HepG2 (cell line): ENCODE measurements at regions not wholly inside any gene's neighbourhood (a gene's known extent, or its start where the extent isn't known, plus 50 kb on each side); places are given as distances from the start of the nearest gene placed in this dataset.

ENCODE experiments used
- CEBPG ChIP-seq: IDR thresholded peaks from 2 replicates; pipeline ENCODE4 v1.6.1; 2016
- EHMT2 ChIP-seq: fragments of 200-600 bp; sonication (generic); IDR thresholded peaks from 2 replicates; pipeline ENCODE4 v1.7.0; 2017; ENCODE audit warnings: antibody characterized with exemption, low read depth, low read length, borderline replicate concordance
- FOXA3 ChIP-seq: IDR thresholded peaks from 2 replicates; pipeline ENCODE4 v1.6.1; 2016; ENCODE audit warnings: missing genetic modification reagents, missing compliant biosample characterization
- FOXC1 ChIP-seq: sonication (generic); formaldehyde crosslinking; IDR thresholded peaks from 2 replicates; pipeline ENCODE4 v1.8.0; 2022; ENCODE audit warnings: mild to moderate bottlenecking, missing genetic modification reagents, borderline replicate concordance
- FOXP4 ChIP-seq: sonication (generic); formaldehyde crosslinking; IDR thresholded peaks from 2 replicates; pipeline ENCODE4 v1.4.0; 2020; ENCODE audit warnings: missing genetic modification reagents
- GABPA ChIP-seq, 2 experiments: IDR thresholded peaks; 2 replicates each; pipeline ENCODE4 v1.6.1; 2011 to 2016; ENCODE audit warnings: low read depth in 2 of 2, low read length in 1 of 2, missing biosample characterization in 1 of 2, missing genetic modification characterization in 1 of 2
- HMGXB4 ChIP-seq, 2 experiments: sonication (generic) in 1 of 2; formaldehyde crosslinking in 1 of 2; IDR thresholded peaks; 2 replicates each; pipeline versions ENCODE4 v1.4.0 to v1.6.1; 2018 to 2020; ENCODE audit warnings: missing genetic modification reagents in 2 of 2, borderline replicate concordance in 1 of 2, low read depth in 1 of 2, mild to moderate bottlenecking in 1 of 2, missing biosample characterization in 1 of 2
- LCORL ChIP-seq, 2 experiments: fragments of 450-650 bp in 1 of 2; sonication (generic) in 1 of 2; formaldehyde crosslinking in 1 of 2; IDR thresholded peaks; 2 replicates each; pipeline versions ENCODE4 v1.5.0 to v1.6.1; 2017 to 2020; ENCODE audit warnings: antibody characterized with exemption in 1 of 2, missing genetic modification reagents in 1 of 2
- NR1H2 ChIP-seq: sonication (generic); formaldehyde crosslinking; IDR thresholded peaks from 2 replicates; pipeline ENCODE4 v1.8.1; 2022; ENCODE audit warnings: low read depth, missing genetic modification reagents, borderline replicate concordance
- THRA ChIP-seq: sonication (generic); formaldehyde crosslinking; IDR thresholded peaks from 2 replicates; pipeline ENCODE4 v1.4.0; 2020; ENCODE audit warnings: missing genetic modification reagents, borderline replicate concordance
- ZNF318 ChIP-seq: sonication (generic); formaldehyde crosslinking; IDR thresholded peaks from 2 replicates; pipeline ENCODE4 v1.4.0; 2020; ENCODE audit warnings: mild to moderate bottlenecking, missing genetic modification reagents
- ZNF350 ChIP-seq: sonication (generic); formaldehyde crosslinking; IDR thresholded peaks from 2 replicates; pipeline ENCODE4 v1.4.0; 2020; ENCODE audit warnings: mild to moderate bottlenecking, low read depth, missing genetic modification reagents, borderline replicate concordance
- ZNF614 ChIP-seq: IDR thresholded peaks from 2 replicates; pipeline ENCODE4 v1.6.1; 2018; ENCODE audit warnings: missing biosample characterization, missing genetic modification reagents, inconsistent platforms, borderline replicate concordance

GRCh38 chr5:2352101-2352861, 399.2 kb downstream of the IRX2 start (continued):
- TF ChIP-seq LCORL (IDR thresholded peaks at IDR 0.05) (no peak), LCORL (CRISPR knock-in tag; IDR thresholded peaks at IDR 0.05) (0 out of 2 replicates have a peak, but pooled peaks have one; percentile 19), NR1H2 (CRISPR knock-in tag) (no peak), HMGXB4 (CRISPR knock-in tag; IDR thresholded peaks at IDR 0.05; ENCODE audit: borderline replicate concordance in 1 of 2, low read depth in 1 of 2) (no peak), FOXP4 (CRISPR knock-in tag) (peak; percentile 60; the same call in 1 of the 2 replicates), ZNF614 (CRISPR knock-in tag) (peak; percentile 90), GABPA (IDR thresholded peaks at IDR 0.05; ENCODE audit: low read depth, low read length) (no peak), GABPA (CRISPR knock-in tag; IDR thresholded peaks at IDR 0.05; ENCODE audit: low read depth) (peak; percentile 25; the same call in 1 of the 2 replicates), ZNF350 (CRISPR knock-in tag) (0 out of 2 replicates have a peak, but pooled peaks have one; percentile 34), FOXC1 (CRISPR knock-in tag) (peak; percentile 36; the same call in 1 of the 2 replicates), CEBPG (peak; percentile 96), THRA (peak; percentile 42; the same call in 1 of the 2 replicates), ZNF318 (CRISPR knock-in tag) (no peak), EHMT2 (peak; percentile 88; the same call in 1 of the 2 replicates), FOXA3 (CRISPR knock-in tag) (peak; percentile 84)
